HG03039 (cell line): ENCODE measurements at regions not wholly inside any gene's neighbourhood (a gene's known extent, or its start where the extent isn't known, plus 50 kb on each side); places are given as distances from the start of the nearest gene placed in this dataset.
"Not testable (repeated sequence)": the region's sequence is repeated elsewhere in the genome, so short reads cannot be mapped to it uniquely, and the experiment has no call there.

ENCODE experiments used
- ATAC-seq: cut with Tn5 transposase; IDR thresholded peaks from one replicate; pipeline ENCODE4 v1.9.1; 2021; ENCODE audit warnings: mild to moderate bottlenecking, moderate library complexity; ENCODE audit not compliant: unreplicated experiment

- ATAC-seq: no peak
Measured at GRCh38 chr22:25281675-25282345, 62.4 kb downstream of the CRYBB2 start.

GRCh38 chr22:25282346-25282670 lies 62.9 kb downstream of the CRYBB2 start:
- ATAC-seq: no peak

GRCh38 chr22:25282671-25283561 lies 63.5 kb downstream of the CRYBB2 start:
- ATAC-seq: no peak

- ATAC-seq: not testable (repeated sequence)
Measured at GRCh38 chr22:25288481-25288880, 69.0 kb downstream of the CRYBB2 start.

- ATAC-seq: not testable (repeated sequence)
Measured at GRCh38 chr22:25301912-25302311, 82.5 kb downstream of the CRYBB2 start.

- not testable (repeated sequence) for ATAC-seq
Measured at GRCh38 chr22:25309586-25309985, 90.1 kb downstream of the CRYBB2 start.

GRCh38 chr22:25311924-25312323 lies 92.5 kb downstream of the CRYBB2 start:
- not testable (repeated sequence) for ATAC-seq

GRCh38 chr22:25318081-25318823 lies 98.8 kb downstream of the CRYBB2 start:
- ATAC-seq: no peak

DNA sequence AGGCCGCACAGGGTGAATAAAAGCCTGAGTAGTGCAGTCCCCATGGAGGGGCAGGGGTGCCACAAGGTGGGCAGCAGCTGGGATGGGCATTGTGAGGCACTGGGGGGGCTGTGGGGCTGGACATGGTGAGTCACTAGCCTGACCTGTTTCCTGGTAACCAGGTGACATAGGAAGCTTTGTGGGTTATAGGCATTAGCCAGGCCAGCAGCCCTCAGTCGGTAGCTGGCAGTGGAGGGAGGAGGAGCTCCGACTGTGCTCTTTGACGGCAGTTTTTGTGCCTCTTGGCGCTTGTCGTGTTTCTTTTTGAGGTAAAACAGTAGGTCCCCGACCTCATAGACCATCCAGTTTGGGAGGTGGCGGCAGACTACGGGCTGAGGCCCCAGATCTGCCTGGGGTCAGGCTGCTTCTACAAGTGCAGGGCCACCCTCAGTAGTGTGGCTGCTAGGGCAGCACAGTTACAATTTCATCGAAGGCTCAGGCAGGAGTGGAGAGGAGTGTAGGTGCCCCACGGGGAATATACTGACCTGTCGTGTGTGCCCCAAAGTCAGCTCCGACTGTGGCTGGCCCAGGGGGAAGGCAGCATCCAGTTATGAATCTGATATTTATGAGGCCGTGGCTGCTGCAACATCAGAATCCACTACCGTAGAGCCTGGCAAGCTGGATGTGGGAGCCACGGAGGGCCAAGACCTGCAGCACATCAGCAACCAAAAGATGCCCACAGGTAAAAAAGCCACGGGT lies 107.7 kb downstream of the CRYBB2 start:
- ATAC-seq: no peak

DNA sequence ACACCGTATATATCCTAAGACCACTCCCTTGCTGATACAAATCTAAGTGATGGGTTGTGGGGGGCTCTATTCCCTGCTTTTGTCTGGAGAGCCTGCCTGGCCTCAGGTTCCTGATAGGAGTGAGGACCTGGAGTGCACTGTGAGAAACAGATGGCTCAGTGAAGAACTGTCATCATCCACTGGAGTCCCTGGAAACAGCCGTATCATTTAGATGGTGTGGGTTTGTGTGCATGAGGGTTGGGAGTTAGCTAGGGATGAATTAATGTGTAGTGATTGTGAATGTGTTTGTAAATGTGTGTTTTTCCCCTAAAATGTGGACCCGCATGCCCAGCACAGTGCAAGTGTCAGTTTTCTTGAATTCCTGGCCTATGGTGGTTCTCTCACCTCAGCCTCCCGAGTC lies 111.6 kb downstream of the CRYBB2 start:
- no peak for ATAC-seq

DNA sequence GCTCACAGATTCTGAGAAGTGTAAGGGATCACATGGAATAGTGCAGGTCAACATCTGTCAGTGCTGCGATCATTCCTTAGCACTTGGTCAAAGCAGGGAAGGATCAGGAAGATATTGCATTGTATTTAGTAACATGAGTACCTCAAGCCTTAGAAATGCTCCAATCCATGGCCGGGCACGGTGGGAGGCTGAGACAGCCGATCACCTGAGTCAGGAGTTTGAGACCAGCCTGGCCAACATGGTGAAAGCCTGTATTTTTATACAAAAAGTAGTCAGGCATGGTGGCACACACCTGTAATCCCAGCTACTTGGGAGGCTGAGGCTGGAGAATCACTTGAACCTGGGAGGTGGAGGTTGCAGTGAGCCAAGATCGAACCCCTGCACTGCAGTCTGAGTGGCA lies 112.5 kb downstream of the CRYBB2 start:
- not testable (repeated sequence) for ATAC-seq

- ATAC-seq: no peak
Measured at GRCh38 chr22:25332386-25332785, 112.9 kb downstream of the CRYBB2 start.

GRCh38 chr22:25334162-25334490 lies 114.7 kb downstream of the CRYBB2 start:
- ATAC-seq: no peak

DNA sequence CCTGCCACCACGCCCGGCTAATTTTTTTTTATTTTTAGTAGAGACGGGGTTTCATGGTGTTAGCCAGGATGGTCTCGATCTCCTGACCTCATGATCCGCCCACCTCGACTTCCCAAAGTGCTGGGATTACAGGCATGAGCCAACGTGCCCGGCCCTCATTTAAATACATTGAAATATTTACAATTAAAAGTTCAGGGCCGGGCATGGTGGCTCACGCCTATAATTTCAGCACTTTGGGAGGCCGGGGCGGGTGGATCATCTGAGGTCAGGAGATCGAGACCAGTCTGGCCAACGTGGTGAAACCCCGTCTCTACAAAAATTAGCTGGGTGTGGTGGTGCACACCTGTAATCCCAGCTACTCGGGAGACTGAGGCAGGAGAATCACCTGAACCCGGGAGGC lies 115.2 kb downstream of the CRYBB2 start:
- ATAC-seq: not testable (repeated sequence)

DNA sequence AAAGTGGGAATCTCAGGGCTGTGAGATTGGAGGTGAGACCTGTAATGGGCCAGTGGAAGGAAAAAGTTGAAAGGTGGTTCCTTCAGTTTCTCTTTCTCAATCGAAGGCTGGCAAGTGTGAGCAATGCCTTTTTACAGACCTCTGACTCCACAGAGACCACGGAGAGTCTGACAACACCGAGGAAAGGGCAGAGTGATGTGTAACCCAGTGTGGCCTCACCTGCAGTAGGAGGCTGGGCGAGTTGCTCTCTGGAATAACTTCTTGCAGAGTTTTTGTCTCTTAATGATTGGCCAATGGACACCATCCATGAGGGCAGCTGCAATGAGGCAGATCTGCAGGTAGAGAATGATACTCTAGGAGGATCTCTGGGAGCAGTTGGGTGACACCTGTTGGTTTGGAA lies 115.8 kb downstream of the CRYBB2 start:
- ATAC-seq: not testable (repeated sequence)

DNA sequence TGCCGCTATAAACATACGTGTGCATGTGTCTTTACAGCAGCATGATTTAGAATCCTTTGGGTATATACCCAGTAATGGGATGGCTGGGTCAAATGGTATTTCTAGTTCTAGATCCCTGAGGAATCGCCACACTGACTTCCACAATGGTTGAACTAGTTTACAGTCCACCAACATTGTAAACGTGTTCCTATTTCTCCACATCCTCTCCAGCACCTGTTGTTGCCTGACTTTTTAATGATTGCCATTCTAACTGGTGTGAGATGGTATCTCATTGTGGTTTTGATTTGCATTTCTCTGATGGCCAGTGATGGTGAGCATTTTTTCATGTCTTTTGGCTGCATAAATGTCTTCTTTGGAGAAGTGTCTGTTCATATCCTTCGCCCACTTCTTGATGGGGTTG lies 121.1 kb downstream of the CRYBB2 start:
- ATAC-seq: not testable (repeated sequence)

- ATAC-seq: not testable (repeated sequence)
Measured at GRCh38 chr22:25344366-25344765, 124.9 kb downstream of the CRYBB2 start.

GRCh38 chr22:25346859-25347751 lies 127.7 kb downstream of the CRYBB2 start:
- no peak for ATAC-seq

DNA sequence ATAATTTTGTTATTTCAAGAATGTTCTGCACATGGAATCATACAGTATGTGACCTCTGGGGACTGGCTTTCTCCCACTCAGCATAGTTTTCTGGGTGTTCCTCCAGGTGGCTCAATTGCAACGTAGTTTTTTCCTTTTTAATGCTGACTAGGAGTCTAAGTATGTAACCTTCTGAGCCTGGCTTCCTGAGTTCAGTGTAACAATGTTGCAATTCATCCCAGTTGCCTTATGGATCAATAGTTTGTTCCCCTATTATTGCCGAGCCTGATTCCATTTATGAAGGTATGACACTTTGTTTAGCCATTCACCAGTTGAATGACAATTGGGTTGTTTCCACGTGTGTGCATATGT lies 128.3 kb downstream of the CRYBB2 start:
- no peak for ATAC-seq

DNA sequence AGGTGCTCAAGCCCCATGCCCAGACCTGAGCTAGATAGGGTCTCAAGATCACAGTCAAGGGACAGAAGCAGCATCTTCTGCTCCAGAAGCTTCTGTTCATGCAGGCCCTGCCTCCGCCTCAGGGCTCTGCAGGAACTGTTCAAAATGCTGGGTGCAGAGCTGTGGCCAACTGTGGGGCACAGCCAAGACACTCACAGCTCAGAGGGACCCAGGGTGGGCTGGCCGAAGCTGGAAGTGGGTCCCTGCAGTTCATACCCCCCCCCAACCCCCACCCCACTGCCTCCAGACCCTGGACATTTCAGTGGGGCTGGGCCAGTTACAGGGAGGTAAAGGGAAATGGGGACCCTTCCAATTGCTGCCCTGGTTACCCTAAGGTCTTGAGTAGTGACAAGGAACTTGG lies 129.0 kb downstream of the CRYBB2 start:
- no peak for ATAC-seq
